ENCODE measurements at regions not wholly inside any gene's neighbourhood (a gene's known extent, or its start where the extent isn't known, plus 50 kb on each side); places are given as distances from the start of the nearest gene placed in this dataset.

DNA sequence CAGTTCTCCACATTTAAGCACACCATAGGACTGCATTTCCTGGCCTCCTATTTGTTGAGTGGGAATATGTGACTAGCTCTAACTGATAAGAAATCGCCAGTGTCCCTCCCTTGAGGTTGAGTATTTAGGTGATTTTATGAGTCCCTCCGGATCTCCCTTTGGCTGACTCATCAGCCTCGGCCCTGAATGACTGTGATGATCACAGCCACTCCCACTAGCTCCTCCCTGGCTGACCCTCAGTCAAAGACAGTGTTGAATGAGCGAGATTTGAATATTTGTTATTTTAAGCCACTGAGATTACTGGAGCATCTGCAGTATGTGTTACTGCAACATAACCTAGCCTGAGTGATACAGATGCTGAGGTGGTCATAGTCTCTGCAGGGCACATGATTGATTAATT is 515.3 kb downstream of the EPHB1 start:
- Histone ChIP-seq H3K4me3 (replicated peaks; ENCODE audit: low read depth, low read length) (no peak overlapping the region), H3K36me3 (ENCODE audit: control insufficient read depth, insufficient read depth, low read length) (no peaks in the 10 kb centered on the region), H3K27me3 (replicated peaks; ENCODE audit: control insufficient read depth, insufficient read depth, low read length) (no peaks in the 10 kb centered on the region)
- TF ChIP-seq, protein P1, sequence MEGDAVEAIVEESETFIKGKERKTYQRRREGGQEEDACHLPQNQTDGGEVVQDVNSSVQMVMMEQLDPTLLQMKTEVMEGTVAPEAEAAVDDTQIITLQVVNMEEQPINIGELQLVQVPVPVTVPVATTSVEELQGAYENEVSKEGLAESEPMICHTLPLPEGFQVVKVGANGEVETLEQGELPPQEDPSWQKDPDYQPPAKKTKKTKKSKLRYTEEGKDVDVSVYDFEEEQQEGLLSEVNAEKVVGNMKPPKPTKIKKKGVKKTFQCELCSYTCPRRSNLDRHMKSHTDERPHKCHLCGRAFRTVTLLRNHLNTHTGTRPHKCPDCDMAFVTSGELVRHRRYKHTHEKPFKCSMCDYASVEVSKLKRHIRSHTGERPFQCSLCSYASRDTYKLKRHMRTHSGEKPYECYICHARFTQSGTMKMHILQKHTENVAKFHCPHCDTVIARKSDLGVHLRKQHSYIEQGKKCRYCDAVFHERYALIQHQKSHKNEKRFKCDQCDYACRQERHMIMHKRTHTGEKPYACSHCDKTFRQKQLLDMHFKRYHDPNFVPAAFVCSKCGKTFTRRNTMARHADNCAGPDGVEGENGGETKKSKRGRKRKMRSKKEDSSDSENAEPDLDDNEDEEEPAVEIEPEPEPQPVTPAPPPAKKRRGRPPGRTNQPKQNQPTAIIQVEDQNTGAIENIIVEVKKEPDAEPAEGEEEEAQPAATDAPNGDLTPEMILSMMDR (IDR thresholded peaks at IDR 0.05; ENCODE audit: insufficient read depth, low read length, poor library complexity, severe bottlenecking) = no peak
- peak; percentile 6 for DNase-seq (ENCODE audit: extremely low read depth, insufficient read length)

DNA sequence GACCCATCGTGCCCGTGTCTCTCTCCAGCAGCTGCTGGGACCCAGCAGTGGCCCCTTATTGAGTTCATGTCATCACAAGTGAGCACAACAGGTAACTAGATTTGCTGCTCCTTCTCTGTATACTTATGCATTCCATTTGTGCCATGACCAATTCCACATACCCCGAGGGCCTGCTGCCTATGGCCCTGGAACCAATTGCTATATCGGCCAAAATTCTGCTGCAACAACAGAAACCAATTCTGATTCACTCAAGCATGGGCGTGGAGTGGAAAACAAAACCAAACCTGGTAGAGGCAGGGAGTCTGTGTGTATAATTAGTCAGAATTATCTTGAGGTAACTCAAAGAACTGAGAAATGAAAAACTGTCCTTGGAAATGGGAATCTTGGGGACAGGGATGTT is 516.6 kb downstream of the EPHB1 start:
- TF ChIP-seq, protein P1 (IDR thresholded peaks at IDR 0.05; ENCODE audit: insufficient read depth, low read length, poor library complexity, severe bottlenecking) = no peak
- no peak overlapping the region for H3K4me3 ChIP-seq (replicated peaks; ENCODE audit: low read depth, low read length)
- H3K27me3 ChIP-seq (replicated peaks; ENCODE audit: control insufficient read depth, insufficient read depth, low read length) = no peaks in the 10 kb centered on the region
- no peak for DNase-seq (ENCODE audit: extremely low read depth, insufficient read length)
- no peaks in the 10 kb centered on the region for H3K36me3 ChIP-seq (ENCODE audit: control insufficient read depth, insufficient read depth, low read length)

DNA sequence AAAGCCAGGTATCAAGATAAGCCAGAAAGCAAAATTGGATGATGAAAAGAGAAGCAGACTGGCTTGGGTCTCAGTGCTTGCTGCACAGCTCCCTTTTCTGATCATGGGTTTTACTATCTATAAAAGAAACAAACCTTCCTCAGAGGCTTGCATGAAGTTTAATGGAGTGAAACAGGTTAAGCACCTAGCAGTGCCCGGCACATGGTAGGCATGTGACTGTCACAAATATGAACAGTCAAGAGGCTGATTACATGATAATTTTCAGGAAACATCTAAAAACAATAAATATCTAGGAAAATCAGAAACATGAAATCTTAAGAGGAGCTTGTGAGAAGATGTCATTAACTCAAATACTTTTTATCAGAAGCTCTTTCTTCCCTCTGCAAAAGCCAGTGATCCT is 519.2 kb downstream of the EPHB1 start:
- Histone ChIP-seq H3K27me3 (replicated peaks; ENCODE audit: control insufficient read depth, insufficient read depth, low read length) (no peaks in the 10 kb centered on the region), H3K36me3 (ENCODE audit: control insufficient read depth, insufficient read depth, low read length) (no peaks in the 10 kb centered on the region), H3K4me3 (replicated peaks; ENCODE audit: low read depth, low read length) (no peak overlapping the region)
- TF ChIP-seq, protein P1 (IDR thresholded peaks at IDR 0.05; ENCODE audit: insufficient read depth, low read length, poor library complexity, severe bottlenecking) = no peak
- DNase-seq (ENCODE audit: extremely low read depth, insufficient read length) = no peak

DNA sequence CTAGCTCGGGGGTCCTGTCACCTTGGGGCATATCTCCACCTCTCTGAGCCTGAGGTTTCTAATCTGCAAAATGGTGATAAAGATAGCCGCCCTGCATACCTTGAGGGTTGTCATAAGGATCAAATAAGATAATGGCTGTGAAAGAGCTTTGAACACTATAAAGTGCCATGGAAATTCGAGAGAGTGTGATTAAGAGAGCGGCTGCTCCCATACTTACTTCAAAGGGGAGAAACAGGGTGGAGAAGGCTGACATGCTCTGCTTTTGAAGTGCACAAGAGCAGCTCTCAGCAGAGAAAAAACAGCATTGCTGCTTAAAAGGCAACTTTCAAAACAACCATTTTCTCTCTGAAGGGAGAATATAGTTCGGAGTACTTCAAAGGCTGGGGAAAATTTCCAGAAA is 529.2 kb downstream of the EPHB1 start:
- DNase-seq (ENCODE audit: extremely low read depth, insufficient read length) = no peak
- Histone ChIP-seq H3K4me3 (replicated peaks; ENCODE audit: low read depth, low read length) (no peak overlapping the region), H3K27me3 (replicated peaks; ENCODE audit: control insufficient read depth, insufficient read depth, low read length) (no peaks in the 10 kb centered on the region), H3K36me3 (ENCODE audit: control insufficient read depth, insufficient read depth, low read length) (no peaks in the 10 kb centered on the region)
- TF ChIP-seq, protein P1 (IDR thresholded peaks at IDR 0.05; ENCODE audit: insufficient read depth, low read length, poor library complexity, severe bottlenecking) = no peak

DNA sequence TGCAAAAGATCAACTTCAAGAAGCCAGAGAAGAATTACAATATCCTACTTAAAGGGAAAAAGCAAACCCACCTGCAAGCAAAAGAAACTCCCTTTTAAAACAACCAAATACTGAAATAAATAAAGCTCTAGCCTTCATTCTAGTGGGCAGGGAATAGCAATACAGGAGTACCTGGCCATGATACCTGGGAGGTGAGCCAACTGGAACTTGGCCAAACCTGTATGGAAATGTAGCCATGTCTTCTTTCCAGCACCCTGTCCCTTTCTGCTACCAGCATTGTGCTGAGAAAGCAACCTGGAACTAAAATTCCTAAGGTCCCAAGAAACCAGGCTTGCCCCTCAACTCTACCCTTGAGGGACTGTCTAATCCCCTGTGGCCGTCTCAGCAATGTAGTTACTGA is 530.0 kb downstream of the EPHB1 start:
- Histone ChIP-seq H3K36me3 (ENCODE audit: control insufficient read depth, insufficient read depth, low read length) (no peaks in the 10 kb centered on the region), H3K27me3 (replicated peaks; ENCODE audit: control insufficient read depth, insufficient read depth, low read length) (no peaks in the 10 kb centered on the region), H3K4me3 (replicated peaks; ENCODE audit: low read depth, low read length) (no peak overlapping the region)
- DNase-seq (ENCODE audit: extremely low read depth, insufficient read length) = no peak
- TF ChIP-seq, protein P1 (IDR thresholded peaks at IDR 0.05; ENCODE audit: insufficient read depth, low read length, poor library complexity, severe bottlenecking) = no peak

DNA sequence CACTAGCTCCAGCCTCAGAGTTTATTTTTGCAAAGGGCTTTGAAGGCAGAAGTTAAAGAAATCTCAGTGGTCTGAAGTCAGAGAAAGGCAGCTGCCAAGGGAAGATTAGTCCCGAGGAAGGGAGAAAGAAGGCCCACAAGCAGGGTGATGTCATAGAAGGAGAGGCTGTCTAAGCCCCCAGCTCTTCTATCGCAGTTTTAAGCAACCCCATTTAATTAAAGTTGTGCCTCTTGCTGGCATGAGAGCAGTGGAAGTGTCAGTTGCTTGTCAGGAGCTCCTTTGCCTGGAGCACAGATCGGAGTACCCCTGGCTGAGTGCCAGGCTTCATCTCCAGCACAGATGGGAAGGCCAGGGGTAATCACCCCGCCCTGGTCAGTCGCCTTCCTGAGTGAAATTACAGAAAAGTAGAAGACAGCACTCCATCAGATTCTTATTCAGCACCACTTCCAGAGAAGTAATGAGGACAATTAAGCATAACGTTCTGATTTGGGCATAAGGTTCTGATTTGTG is 530.7 kb downstream of the EPHB1 start:
- TF ChIP-seq, protein P1 (IDR thresholded peaks at IDR 0.05; ENCODE audit: insufficient read depth, low read length, poor library complexity, severe bottlenecking) = no peak
- Histone ChIP-seq H3K27me3 (replicated peaks; ENCODE audit: control insufficient read depth, insufficient read depth, low read length) (no peaks in the 10 kb centered on the region), H3K4me3 (replicated peaks; ENCODE audit: low read depth, low read length) (no peak overlapping the region), H3K36me3 (ENCODE audit: control insufficient read depth, insufficient read depth, low read length) (no peaks in the 10 kb centered on the region)
- DNase-seq (ENCODE audit: extremely low read depth, insufficient read length) = no peak

All from GM06990 (cell line).